HG03108 (cell line): ENCODE measurements at regions not wholly inside any gene's neighbourhood (a gene's known extent, or its start where the extent isn't known, plus 50 kb on each side); places are given as distances from the start of the nearest gene placed in this dataset.
"Not testable (repeated sequence)": the region's sequence is repeated elsewhere in the genome, so short reads cannot be mapped to it uniquely, and the experiment has no call there.

Experiments used
- ATAC-seq: cut with Tn5 transposase; IDR thresholded peaks from one replicate; pipeline ENCODE4 v1.9.1; 2021; ENCODE audit warnings: moderate library complexity; ENCODE audit not compliant: unreplicated experiment

GRCh38 chr4:66766557-66766956, 778.7 kb downstream of the CENPC start:
- no peak for ATAC-seq

GRCh38 chr4:66750273-66750672, 795.0 kb downstream of the CENPC start:
- ATAC-seq, result no peak

GRCh38 chr4:66746918-66747317, 798.4 kb downstream of the CENPC start:
- not testable (repeated sequence) for ATAC-seq

- no peak for ATAC-seq
Measured at GRCh38 chr4:66741081-66741480, 804.2 kb downstream of the CENPC start.

- ATAC-seq, result no peak
Measured at GRCh38 chr4:66736606-66737005, 808.7 kb downstream of the CENPC start.

GRCh38 chr4:66728280-66728679, 817.0 kb downstream of the CENPC start:
- no peak for ATAC-seq

- ATAC-seq, result not testable (repeated sequence)
Measured at GRCh38 chr4:66712301-66712921, 832.9 kb downstream of the CENPC start.

GRCh38 chr4:66704243-66704642, 841.1 kb downstream of the CENPC start:
- ATAC-seq, result no peak

- no peak for ATAC-seq
Measured at GRCh38 chr4:66694739-66695138, 850.6 kb downstream of the CENPC start.

GRCh38 chr4:66693694-66694093, 851.6 kb downstream of the CENPC start:
- no peak for ATAC-seq

GRCh38 chr4:66691101-66691500, 854.2 kb downstream of the CENPC start:
- no peak for ATAC-seq

- no peak for ATAC-seq
Measured at GRCh38 chr4:66688674-66689073, 856.6 kb downstream of the CENPC start.

GRCh38 chr4:66687459-66687858, 857.8 kb downstream of the CENPC start:
- ATAC-seq, result no peak

GRCh38 chr4:66681962-66682361, 863.3 kb downstream of the CENPC start:
- ATAC-seq, result no peak

- no peak for ATAC-seq
Measured at GRCh38 chr4:66667249-66667648, 878.1 kb downstream of the CENPC start.

GRCh38 chr4:66662620-66663019, 882.7 kb downstream of the CENPC start:
- ATAC-seq, result no peak

GRCh38 chr4:66658809-66659208, 886.5 kb downstream of the CENPC start:
- no peak for ATAC-seq

- ATAC-seq, result no peak
Measured at GRCh38 chr4:66655505-66655904, 889.8 kb downstream of the CENPC start.

- no peak for ATAC-seq
Measured at GRCh38 chr4:66653937-66654336, 891.4 kb downstream of the CENPC start.

GRCh38 chr4:66649236-66649635, 896.1 kb downstream of the CENPC start:
- ATAC-seq, result no peak

GRCh38 chr4:66647926-66648325, 897.4 kb downstream of the CENPC start:
- no peak for ATAC-seq

GRCh38 chr4:66647476-66647875, 897.8 kb downstream of the CENPC start:
- ATAC-seq, result no peak

GRCh38 chr4:66640233-66640990, 904.9 kb downstream of the CENPC start:
- no peak for ATAC-seq
